ENCODE measurements at regions not wholly inside any gene's neighbourhood (a gene's known extent, or its start where the extent isn't known, plus 50 kb on each side); places are given as distances from the start of the nearest gene placed in this dataset.

- no peak for DNase-seq
These were observed 85.3 kb upstream of the FYN start for GRCh38 chr6:111958534-111958933.

GRCh38 chr6:111959766-111960165, 86.5 kb upstream of the FYN start:
- no peak for DNase-seq

- DNase-seq = no peak
These were observed 86.8 kb upstream of the CCN6 start for GRCh38 chr6:111967131-111967530.

DNA sequence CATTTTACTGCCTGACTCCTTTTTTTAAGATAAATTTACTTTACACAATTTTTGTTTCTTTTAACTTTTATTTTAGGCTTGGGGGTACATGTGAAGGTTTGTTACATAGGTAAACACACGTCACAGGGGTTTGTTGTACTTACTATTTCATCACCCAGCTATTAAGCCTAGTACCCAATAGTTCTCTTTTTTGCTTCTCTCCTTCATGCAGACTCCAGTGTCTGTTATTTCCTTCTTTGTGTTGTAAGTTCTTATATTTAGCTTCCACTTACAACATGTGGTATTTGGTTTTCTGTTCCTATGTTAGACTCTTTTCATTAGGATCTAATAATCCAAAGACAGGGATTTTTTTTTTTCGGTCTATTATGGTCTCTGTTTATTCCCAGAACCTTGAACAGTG, 83.5 kb upstream of the CCN6 start:
- no peak for DNase-seq

GRCh38 chr6:111971181-111971841, 82.6 kb upstream of the CCN6 start:
- DNase-seq = no peak

- DNase-seq = no peak
These were observed 81.9 kb upstream of the CCN6 start for GRCh38 chr6:111971866-111972532.

DNA sequence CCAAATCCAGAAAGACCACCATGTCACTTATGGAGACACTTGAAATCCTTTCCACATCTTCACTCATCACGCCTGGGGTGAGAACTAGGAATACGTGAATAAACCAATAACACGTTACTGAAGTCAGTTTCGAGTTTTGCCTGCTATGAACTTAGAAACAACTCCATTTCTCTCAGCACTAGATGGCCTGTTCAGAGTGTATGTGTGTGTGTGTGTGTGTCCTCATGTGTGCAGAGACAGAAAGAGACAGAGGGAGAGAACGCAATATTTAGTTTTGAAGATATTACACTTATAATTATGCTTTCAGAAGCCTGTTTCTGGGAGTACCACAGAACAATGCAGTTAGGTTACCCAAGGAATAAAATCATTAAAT, 81.2 kb upstream of the CCN6 start:
- no peak for DNase-seq

GRCh38 chr6:111973118-111973761, 80.7 kb upstream of the CCN6 start:
- DNase-seq = no peak

GRCh38 chr6:111973927-111974639, 79.8 kb upstream of the CCN6 start:
- no peak for DNase-seq

DNA sequence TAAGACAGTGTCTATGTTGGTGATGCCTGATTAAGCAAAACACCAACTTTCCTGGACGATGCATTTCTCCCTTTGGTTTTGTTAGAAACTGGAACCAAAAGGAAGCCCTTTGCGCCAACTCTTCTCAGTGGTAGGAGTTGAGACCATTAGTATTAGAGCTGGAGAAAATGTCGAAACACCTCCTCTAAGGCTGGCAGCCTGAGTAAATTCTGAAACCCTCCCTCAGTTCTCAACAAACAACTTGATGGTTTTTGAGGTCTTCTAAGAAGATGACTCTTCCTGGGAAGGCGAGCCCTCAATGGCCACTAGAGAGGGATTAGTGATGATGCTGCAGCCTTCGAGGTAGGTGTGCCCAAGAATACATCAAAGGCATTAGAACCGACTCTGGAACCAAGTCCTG, 78.4 kb upstream of the CCN6 start:
- DNase-seq = no peak

DNA sequence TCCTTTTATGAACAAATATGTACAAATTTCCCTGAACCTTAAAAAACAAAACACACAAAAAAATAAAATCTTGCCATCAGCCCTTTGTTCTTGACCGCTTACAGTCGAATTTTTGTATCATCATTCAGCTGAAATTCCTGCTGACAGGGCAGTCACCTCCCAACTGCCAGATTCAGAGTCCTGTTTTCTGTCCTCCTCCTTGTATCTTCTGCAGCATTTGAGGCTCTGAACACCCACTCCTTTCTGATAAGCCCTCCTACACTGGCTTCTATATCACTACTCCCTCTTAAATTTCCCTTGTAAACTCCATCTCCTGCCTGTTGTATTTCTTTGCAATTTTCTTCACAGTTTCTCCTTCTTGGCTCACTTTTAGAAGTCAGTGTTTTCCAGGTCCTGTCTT, 77.8 kb upstream of the CCN6 start:
- DNase-seq = no peak

- DNase-seq = no peak
These were observed 75.3 kb upstream of the CCN6 start for GRCh38 chr6:111978532-111979149.

DNA sequence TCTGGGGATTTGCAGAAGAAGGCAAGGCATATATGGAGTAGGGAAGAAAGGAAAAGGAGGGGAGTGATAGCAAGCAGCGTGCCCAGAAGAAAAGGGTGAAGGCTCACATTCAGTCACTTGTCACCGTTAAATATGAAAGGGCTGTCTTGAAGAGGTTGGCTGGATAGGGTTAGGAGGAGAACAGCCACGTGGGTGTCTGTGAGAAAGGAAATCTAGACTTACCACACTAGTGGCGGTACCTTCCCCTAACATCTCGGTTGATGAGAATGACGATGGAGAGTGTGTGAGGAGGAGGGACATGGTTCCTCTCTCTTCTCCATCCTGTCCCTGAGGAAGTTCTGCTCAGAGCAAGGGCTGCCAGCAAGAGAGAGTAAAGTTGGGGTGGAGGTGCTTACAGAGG, 74.3 kb upstream of the CCN6 start:
- no peak for DNase-seq

GRCh38 chr6:111980143-111980542, 73.8 kb upstream of the CCN6 start:
- DNase-seq = no peak

- DNase-seq = no peak
These were observed 72.7 kb upstream of the CCN6 start for GRCh38 chr6:111980971-111981840.

GRCh38 chr6:111982681-111983080, 71.2 kb upstream of the CCN6 start:
- no peak for DNase-seq

DNA sequence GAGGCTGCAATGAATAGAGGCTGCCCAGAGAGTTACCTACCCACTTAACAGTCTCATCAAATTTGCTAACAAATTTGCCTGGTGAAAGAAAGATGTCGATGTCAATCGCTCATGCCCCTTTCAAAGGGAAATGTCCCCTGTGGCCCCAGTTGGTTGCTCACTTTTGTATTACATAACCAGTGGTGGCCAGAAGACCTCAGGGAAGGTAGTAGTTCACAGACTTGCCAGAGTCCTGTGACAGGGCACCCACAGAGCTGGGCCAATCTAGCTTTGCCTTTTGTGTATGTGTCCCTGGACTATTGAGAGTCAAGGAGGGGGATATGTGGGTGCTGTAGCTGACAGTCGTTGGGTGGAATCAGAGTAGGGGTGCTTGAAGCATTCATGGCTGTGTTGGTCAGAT, 70.7 kb upstream of the CCN6 start:
- DNase-seq = no peak

GRCh38 chr6:111984081-111984480, 69.8 kb upstream of the CCN6 start:
- no peak for DNase-seq

GRCh38 chr6:111984516-111985201, 69.2 kb upstream of the CCN6 start:
- no peak for DNase-seq

DNA sequence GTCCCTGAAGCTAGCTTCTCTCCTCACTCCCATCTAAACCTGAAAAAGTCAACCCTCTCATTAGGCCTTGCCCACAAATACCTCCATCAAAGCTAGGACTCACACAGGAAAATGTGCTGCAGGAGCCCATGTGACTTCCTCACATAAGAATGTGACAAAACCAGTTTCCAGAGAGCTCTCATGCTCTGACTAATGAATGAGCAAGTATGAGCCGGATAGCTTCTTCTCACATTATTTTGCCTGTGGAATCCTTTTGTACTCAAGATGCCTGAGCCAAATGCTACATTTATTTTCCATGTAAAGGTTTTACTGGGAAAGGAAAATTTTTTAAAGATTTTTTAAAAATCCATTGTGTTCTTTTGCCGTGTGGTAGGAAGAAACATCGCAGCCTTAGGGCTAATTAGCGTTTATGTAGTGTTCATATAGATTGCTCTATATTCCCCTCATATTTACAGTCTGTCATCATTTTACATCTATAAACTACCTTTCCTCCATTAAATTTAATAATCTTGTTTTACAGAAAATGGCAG, 68.6 kb upstream of the CCN6 start:
- no peak for DNase-seq

GRCh38 chr6:111986651-111987050, 67.3 kb upstream of the CCN6 start:
- no peak for DNase-seq

- DNase-seq = no peak
These were observed 66.6 kb upstream of the CCN6 start for GRCh38 chr6:111987295-111987694.

Data from NCI-H1436 treated with DMSO at 0.1 percent for 48 hours (cell line).